ENCODE measurements at regions not wholly inside any gene's neighbourhood (a gene's known extent, or its start where the extent isn't known, plus 50 kb on each side); places are given as distances from the start of the nearest gene placed in this dataset.

DNA sequence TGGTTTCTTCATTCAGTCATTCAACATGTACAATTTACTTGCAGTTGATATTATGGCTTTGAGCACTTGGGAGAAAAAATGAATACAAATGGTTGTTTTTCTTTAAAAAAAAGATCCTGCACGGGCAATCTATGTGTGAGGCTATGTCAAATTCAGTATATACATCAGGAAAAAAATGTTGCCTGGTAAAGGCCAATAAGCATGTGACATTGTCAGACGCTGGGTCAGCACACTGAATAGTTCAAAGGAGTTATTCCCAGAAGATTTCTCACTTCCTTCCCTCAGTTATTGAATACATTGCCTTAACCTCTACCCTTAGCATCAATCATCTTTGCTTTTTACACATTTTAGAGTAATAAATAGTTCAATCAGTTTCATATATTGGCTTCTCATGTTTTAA lies 319.2 kb downstream of the NUAK1 start:
- in situ Hi-C loops (cut with MboI; ENCODE audit: low pct_unique_long_range_greater_than_20kb, low sequenced_read_pairs, unreplicated experiment): no loop called here
- no peak for DNase-seq (ENCODE audit: low spot score)
- TF ChIP-seq, protein P1, sequence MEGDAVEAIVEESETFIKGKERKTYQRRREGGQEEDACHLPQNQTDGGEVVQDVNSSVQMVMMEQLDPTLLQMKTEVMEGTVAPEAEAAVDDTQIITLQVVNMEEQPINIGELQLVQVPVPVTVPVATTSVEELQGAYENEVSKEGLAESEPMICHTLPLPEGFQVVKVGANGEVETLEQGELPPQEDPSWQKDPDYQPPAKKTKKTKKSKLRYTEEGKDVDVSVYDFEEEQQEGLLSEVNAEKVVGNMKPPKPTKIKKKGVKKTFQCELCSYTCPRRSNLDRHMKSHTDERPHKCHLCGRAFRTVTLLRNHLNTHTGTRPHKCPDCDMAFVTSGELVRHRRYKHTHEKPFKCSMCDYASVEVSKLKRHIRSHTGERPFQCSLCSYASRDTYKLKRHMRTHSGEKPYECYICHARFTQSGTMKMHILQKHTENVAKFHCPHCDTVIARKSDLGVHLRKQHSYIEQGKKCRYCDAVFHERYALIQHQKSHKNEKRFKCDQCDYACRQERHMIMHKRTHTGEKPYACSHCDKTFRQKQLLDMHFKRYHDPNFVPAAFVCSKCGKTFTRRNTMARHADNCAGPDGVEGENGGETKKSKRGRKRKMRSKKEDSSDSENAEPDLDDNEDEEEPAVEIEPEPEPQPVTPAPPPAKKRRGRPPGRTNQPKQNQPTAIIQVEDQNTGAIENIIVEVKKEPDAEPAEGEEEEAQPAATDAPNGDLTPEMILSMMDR (IDR thresholded peaks at IDR 0.05; ENCODE audit: extremely low read depth, insufficient read depth, missing control alignments): no peak

DNA sequence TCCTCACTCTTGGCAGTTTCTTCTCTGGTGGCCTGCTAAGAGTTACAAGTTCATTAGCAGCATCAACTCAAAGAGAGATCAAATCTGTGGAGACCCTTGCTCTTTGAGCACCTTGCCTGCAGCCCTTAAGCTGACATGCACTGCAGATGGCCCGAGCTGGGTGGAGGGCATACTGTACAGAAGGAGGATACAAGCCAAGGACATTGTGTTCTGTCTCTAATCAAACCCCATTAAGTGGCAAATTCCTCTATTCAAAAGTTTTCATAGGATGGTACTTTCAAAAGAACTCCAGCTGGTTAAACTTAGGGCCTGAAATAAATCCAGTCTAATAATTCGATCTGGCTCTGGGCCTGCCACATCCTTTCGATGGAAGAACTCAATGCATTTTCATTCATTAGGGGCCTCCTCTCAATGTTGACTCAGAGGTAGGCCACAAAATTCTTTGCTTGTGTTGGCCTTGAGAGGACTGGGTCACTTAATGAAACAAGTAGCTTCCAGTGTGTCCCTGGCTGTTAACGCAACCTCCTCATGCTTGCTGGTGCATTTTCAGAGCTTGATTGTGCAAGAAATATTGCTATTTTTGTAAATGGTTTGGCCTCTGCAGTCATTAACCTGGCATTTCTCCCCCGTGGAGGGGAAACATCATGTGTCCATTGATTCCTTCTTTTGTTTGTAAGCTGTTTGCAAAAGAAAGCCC lies 318.2 kb downstream of the NUAK1 start:
- in situ Hi-C loops (cut with MboI; ENCODE audit: low pct_unique_long_range_greater_than_20kb, low sequenced_read_pairs, unreplicated experiment): no loop called here
- no peak for DNase-seq (ENCODE audit: low spot score)
- TF ChIP-seq, protein P1 (IDR thresholded peaks at IDR 0.05; ENCODE audit: extremely low read depth, insufficient read depth, missing control alignments): no peak

DNA sequence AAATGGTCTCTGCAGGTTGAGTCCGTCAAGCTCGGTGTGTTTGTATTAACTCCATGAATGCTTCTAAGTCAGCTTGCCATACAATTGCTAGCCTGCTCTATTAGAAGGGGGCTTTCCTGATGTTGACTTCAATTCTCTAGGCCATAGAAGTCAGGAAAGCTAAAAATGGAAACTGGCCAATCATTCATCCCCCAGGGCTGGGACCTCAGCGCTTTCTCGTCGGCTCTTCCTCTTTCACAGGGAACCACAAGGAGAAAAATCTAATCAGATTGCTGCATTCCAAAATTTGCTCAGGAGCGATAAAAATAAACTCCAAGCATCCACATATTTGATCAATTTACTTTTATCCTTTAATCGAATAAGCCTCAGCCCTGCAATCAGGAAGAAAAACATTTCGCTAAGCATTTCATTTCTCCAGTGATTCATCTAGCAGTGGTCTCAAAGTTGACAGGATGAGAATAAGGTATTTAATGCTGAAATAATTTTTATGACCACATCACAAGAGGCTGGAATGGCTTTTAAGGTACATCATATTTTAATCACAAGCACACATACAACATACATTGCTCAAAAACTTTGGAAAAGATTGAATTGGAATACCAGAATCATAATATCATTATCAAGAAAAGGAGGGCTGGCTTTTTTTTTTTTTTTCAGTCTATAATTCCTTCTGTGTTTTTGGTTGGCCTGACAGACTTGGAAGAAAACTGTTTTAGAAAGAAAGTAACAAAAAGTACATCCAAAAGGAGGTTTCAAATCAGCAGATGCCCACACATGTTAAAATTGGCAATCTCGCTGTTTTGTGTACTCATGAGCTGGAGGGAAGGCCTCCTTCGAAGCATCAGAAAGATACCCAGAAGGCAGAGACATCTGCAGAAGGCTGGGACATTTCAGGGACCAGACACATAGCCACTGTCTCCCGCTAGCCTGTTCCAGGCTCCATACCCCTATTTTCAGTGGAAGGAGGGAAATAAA lies 316.3 kb downstream of the NUAK1 start:
- TF ChIP-seq, protein P1 (IDR thresholded peaks at IDR 0.05; ENCODE audit: extremely low read depth, insufficient read depth, missing control alignments): no peak
- in situ Hi-C loops (cut with MboI; ENCODE audit: low pct_unique_long_range_greater_than_20kb, low sequenced_read_pairs, unreplicated experiment): no loop called here
- DNase-seq (ENCODE audit: low spot score): no peak

DNA sequence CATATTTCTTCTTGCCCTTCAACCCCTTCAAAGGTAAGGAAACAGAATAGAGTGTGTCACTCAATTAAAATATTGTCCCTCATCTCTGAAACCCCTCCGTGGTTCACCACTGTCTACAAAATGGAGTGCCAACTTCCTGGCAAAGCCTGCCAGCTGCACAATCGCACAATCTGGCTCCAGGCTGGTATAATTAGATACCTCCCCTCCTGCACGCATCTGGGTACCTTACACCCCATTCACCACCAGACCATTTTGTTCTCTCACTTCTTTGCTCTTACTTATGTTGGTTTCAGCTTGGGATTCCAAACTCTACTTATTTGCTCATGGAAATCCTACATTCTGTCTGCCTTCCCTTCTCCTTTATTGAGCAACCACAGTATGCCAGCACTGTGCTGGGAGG lies 314.9 kb downstream of the NUAK1 start:
- in situ Hi-C loops (cut with MboI; ENCODE audit: low pct_unique_long_range_greater_than_20kb, low sequenced_read_pairs, unreplicated experiment): no loop called here
- no peak for DNase-seq (ENCODE audit: low spot score)

DNA sequence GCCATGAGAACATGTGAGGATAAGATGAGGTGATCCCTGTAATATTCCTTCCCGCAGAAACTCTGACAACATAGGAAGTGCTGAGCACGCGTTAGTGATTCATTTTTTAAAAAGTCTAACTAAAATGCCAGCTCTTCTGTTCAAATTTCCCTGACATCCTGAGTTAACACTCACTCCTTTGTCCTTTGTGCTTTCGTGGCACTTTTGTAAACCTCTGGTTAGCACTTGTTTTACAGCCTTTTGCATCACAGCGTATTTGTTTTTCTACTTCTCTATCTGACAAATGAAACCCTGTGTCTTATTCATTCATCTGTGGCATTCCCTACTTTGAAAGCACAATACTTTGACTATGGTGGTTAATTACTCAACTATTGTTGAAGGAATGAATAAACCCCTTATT lies 313.6 kb downstream of the NUAK1 start:
- TF ChIP-seq, protein P1 (IDR thresholded peaks at IDR 0.05; ENCODE audit: extremely low read depth, insufficient read depth, missing control alignments): no peak
- in situ Hi-C loops (cut with MboI; ENCODE audit: low pct_unique_long_range_greater_than_20kb, low sequenced_read_pairs, unreplicated experiment): no loop called here
- DNase-seq (ENCODE audit: low spot score): no peak

More for the DNA sequence above, 314.9 kb downstream of the NUAK1 start:
- TF ChIP-seq, protein P1 (IDR thresholded peaks at IDR 0.05; ENCODE audit: extremely low read depth, insufficient read depth, missing control alignments): no peak

DNA sequence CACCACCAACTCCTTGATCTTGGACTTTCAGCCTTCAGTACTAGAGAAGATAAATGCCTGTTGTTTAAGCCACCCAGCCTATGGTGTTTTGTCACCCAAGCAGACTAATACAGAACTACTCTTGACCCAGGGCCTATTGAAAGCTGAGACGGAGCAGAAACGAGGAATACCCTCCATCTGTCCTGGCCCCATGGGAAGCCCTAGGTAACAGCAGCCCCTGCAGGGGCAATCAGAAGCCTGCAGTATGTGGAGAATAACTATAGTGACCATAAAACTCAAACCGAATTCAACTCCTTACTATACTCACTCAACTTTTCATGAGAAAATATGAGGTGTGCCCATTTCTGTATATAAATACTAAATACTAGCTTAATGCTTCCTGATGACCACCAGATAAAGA lies 307.4 kb downstream of the NUAK1 start:
- no peak for DNase-seq (ENCODE audit: low spot score)
- in situ Hi-C loops (cut with MboI; ENCODE audit: low pct_unique_long_range_greater_than_20kb, low sequenced_read_pairs, unreplicated experiment): no loop called here

More for the DNA sequence above, 307.4 kb downstream of the NUAK1 start:
- TF ChIP-seq, protein P1 (IDR thresholded peaks at IDR 0.05; ENCODE audit: extremely low read depth, insufficient read depth, missing control alignments): no peak

Data from GM13977 (cell line).